H1 (cell line): ENCODE measurements at regions not wholly inside any gene's neighbourhood (a gene's known extent, or its start where the extent isn't known, plus 50 kb on each side); places are given as distances from the start of the nearest gene placed in this dataset.

Experiments
- CTCF ChIA-PET: fragments of 300-600 bp; sonication (Branson Sonifier 250); formaldehyde crosslinking; loops from one replicate; lab custom pipeline; 2021; ENCODE audit not compliant: partially characterized antibody; lab: Charles Lee
- POLR2A ChIA-PET: fragments of 300-600 bp; sonication (Branson Sonifier 250); formaldehyde crosslinking; loops from one replicate; lab custom pipeline; 2021; ENCODE audit warnings: inconsistent platforms; ENCODE audit not compliant: partially characterized antibody; lab: Charles Lee
- DNase-seq, 2 experiments: peaks; one replicate each; pipeline versions ENCODE4 v3.0.0 to v3.0.0-alpha.2; 2010 to 2022; ENCODE audit warnings: low spot score in 2 of 2, low read depth in 1 of 2, mixed read lengths in 1 of 2
- FAIRE-seq: peaks from 2 replicates; lab custom pipeline; 2011; peaks lifted over from hg19 to GRCh38; lab: Jason Lieb, UNC
- H2AFZ ChIP-seq: 2 replicates; pipeline ENCODE4 v1.8.1; 2012; ENCODE audit warnings: low read length, inconsistent platforms
- H2AK5ac ChIP-seq: 2 replicates; pipeline ENCODE4 v1.6.1; 2013; ENCODE audit warnings: low read depth, low read length
- H2BK120ac ChIP-seq: replicated peaks from 2 replicates; pipeline ENCODE3; 2013; ENCODE audit warnings: low read depth, low read length, inconsistent platforms
- H2BK12ac ChIP-seq: 2 replicates; pipeline ENCODE4 v1.6.1; 2013; ENCODE audit warnings: low read depth, low read length
- H2BK15ac ChIP-seq: 2 replicates; pipeline ENCODE4 v1.6.1; 2013; ENCODE audit warnings: low read length
- H2BK20ac ChIP-seq: 2 replicates; pipeline ENCODE4 v1.6.1; 2013; ENCODE audit warnings: low read length
- H2BK5ac ChIP-seq: 2 replicates; pipeline ENCODE4 v1.6.1; 2013; ENCODE audit warnings: low read depth, low read length
- H3K14ac ChIP-seq: 2 replicates; pipeline ENCODE4 v1.6.1; 2013; ENCODE audit warnings: inconsistent platforms; ENCODE audit not compliant: insufficient read length
- H3K18ac ChIP-seq: 2 replicates; pipeline ENCODE4 v1.6.1; 2013; ENCODE audit warnings: low read length; ENCODE audit errors: extremely low read depth
- H3K23ac ChIP-seq: 2 replicates; pipeline ENCODE4 v1.6.1; 2013; ENCODE audit warnings: inconsistent platforms; ENCODE audit not compliant: insufficient read length
- H3K23me2 ChIP-seq: 2 replicates; pipeline ENCODE4 v1.6.1; 2013; ENCODE audit warnings: low read depth, low read length
- H3K27ac ChIP-seq: 2 replicates; pipeline ENCODE4 v1.6.1; 2011; ENCODE audit warnings: low read depth, low read length, inconsistent platforms
- H3K27me3 ChIP-seq, 4 experiments: replicated peaks in 1 of 4; 1 replicate in 1 of 4; 2 replicates in 3 of 4; pipeline versions ENCODE4 v1.6.1 to v1.8.1; 2011 to 2013; ENCODE audit warnings: low read length in 3 of 4, mild to moderate bottlenecking in 3 of 4, inconsistent platforms in 2 of 4, mixed read lengths in 2 of 4, moderate library complexity in 1 of 4; ENCODE audit not compliant: control insufficient read depth in 3 of 4, insufficient read depth in 3 of 4; ENCODE audit errors: extremely low read depth in 1 of 4
- H3K36me3 ChIP-seq, 4 experiments: 2 replicates each; pipeline versions ENCODE4 v1.6.1 to v1.8.1; 2011 to 2013; ENCODE audit warnings: mild to moderate bottlenecking in 4 of 4, low read length in 3 of 4, moderate library complexity in 2 of 4, control low read depth in 1 of 4, inconsistent platforms in 1 of 4; ENCODE audit not compliant: insufficient read depth in 4 of 4, control insufficient read depth in 2 of 4
- H3K4ac ChIP-seq: replicated peaks from 2 replicates; pipeline ENCODE3; 2013; ENCODE audit warnings: low read length, low read depth, mixed read lengths, inconsistent platforms; ENCODE audit not compliant: insufficient read length
- H3K4me1 ChIP-seq, 4 experiments: replicated peaks in 1 of 4; 1 replicate in 1 of 4; 2 replicates in 3 of 4; pipeline versions ENCODE4 v1.6.1 to v1.8.1; 2011 to 2013; ENCODE audit warnings: low read length in 3 of 4, inconsistent platforms in 2 of 4, mixed read lengths in 1 of 4; ENCODE audit not compliant: insufficient read depth in 4 of 4, control insufficient read depth in 3 of 4
- H3K4me2 ChIP-seq, 2 experiments: 2 replicates each; pipeline versions ENCODE4 v1.6.1 to v1.8.1; 2011 to 2013; ENCODE audit warnings: low read depth in 2 of 2, low read length in 2 of 2, control low read depth in 1 of 2, inconsistent platforms in 1 of 2, mild to moderate bottlenecking in 1 of 2; ENCODE audit not compliant: insufficient read depth in 1 of 2
- H3K4me3 ChIP-seq, 4 experiments: fragments of 200-600, 300-600 bp in 1 of 4; sonication (generic), shearing (Covaris generic), sonication (Bioruptor Twin) in 1 of 4; 2 replicates each; pipeline versions ENCODE4 v1.5.1 to v1.8.1; 2011 to 2016; ENCODE audit warnings: low read length in 4 of 4, low read depth in 3 of 4, control low read depth in 2 of 4, inconsistent platforms in 2 of 4, mild to moderate bottlenecking in 2 of 4, mixed read lengths in 1 of 4, moderate library complexity in 1 of 4; ENCODE audit not compliant: insufficient read depth in 2 of 4; ENCODE audit errors: extremely low read depth in 1 of 4
- H3K56ac ChIP-seq: replicated peaks from 2 replicates; pipeline ENCODE3; 2013; ENCODE audit warnings: low read depth, mild to moderate bottlenecking, mixed read lengths, low read length, inconsistent platforms; ENCODE audit not compliant: insufficient read length
- H3K79me1 ChIP-seq: 2 replicates; pipeline ENCODE4 v1.6.1; 2013; ENCODE audit warnings: low read depth, low read length, control low read depth
- H3K79me2 ChIP-seq, 2 experiments: 2 replicates each; pipeline versions ENCODE4 v1.6.1 to v1.8.1; 2012 to 2013; ENCODE audit warnings: low read length in 2 of 2, mild to moderate bottlenecking in 2 of 2, inconsistent platforms in 1 of 2; ENCODE audit not compliant: insufficient read depth in 2 of 2, control insufficient read depth in 1 of 2
- H3K9ac ChIP-seq, 4 experiments: replicated peaks in 1 of 4; 1 replicate in 1 of 4; 2 replicates in 3 of 4; pipeline versions ENCODE4 v1.6.1 to v1.8.1; 2011 to 2013; ENCODE audit warnings: low read depth in 3 of 4, low read length in 3 of 4, control low read depth in 2 of 4, mild to moderate bottlenecking in 2 of 4, moderate library complexity in 2 of 4, inconsistent platforms in 1 of 4; ENCODE audit errors: extremely low read depth in 1 of 4
- H3K9me3 ChIP-seq, 2 experiments: 2 replicates each; pipeline versions ENCODE4 v1.6.1 to v1.8.1; 2012 to 2013; ENCODE audit warnings: mild to moderate bottlenecking in 2 of 2, moderate library complexity in 2 of 2, control low read depth in 1 of 2, inconsistent platforms in 1 of 2, low read depth in 1 of 2, low read length in 1 of 2, mixed read lengths in 1 of 2; ENCODE audit not compliant: insufficient read depth in 2 of 2
- H4K20me1 ChIP-seq, 2 experiments: replicated peaks in 1 of 2; 2 replicates each; pipeline versions ENCODE3 to v1.8.1; 2011 to 2013; ENCODE audit warnings: inconsistent platforms in 2 of 2, low read length in 2 of 2, mild to moderate bottlenecking in 1 of 2; ENCODE audit not compliant: insufficient read depth in 2 of 2, control insufficient read depth in 1 of 2
- H4K5ac ChIP-seq: 2 replicates; pipeline ENCODE4 v1.6.1; 2013; ENCODE audit warnings: low read length, low read depth, mixed read lengths, inconsistent platforms; ENCODE audit not compliant: insufficient read length
- H4K8ac ChIP-seq: 2 replicates; pipeline ENCODE4 v1.8.0; 2013; ENCODE audit warnings: mild to moderate bottlenecking, moderate library complexity, low read length, inconsistent platforms; ENCODE audit not compliant: insufficient read depth; ENCODE audit errors: extremely low read depth
- H4K91ac ChIP-seq: replicated peaks from 2 replicates; pipeline ENCODE3; 2013; ENCODE audit warnings: low read length, mixed read lengths, inconsistent platforms; ENCODE audit not compliant: insufficient read length
- EZH2 ChIP-seq: fragments of 200-600 bp; sonication (generic); IDR thresholded peaks from 2 replicates; pipeline ENCODE4 v1.7.1; 2012; ENCODE audit warnings: low read depth, mild to moderate bottlenecking, moderate library complexity, low read length, inconsistent platforms; ENCODE audit not compliant: severe bottlenecking
- GABPA ChIP-seq: IDR thresholded peaks from 2 replicates; pipeline ENCODE4 v1.6.1; 2011; ENCODE audit warnings: mild to moderate bottlenecking, low read length, moderate library complexity, borderline replicate concordance; ENCODE audit not compliant: insufficient read depth
- YY1 ChIP-seq: IDR thresholded peaks from 2 replicates; pipeline ENCODE4 v1.6.1; 2011; ENCODE audit warnings: low read depth, mild to moderate bottlenecking, low read length
- WGBS, 2 experiments: shearing (Covaris generic) in 1 of 2; methylation state at CpG; one replicate each; pipeline versions ENCODE4 v1.1.6 to v1.1.7; 2013 to 2015; ENCODE audit warnings: low lambda C conversion rate in 2 of 2, mixed read lengths in 2 of 2, inconsistent platforms in 1 of 2, low coverage in 1 of 2, missing lambda C conversion rate in 1 of 2; ENCODE audit not compliant: insufficient replicate concordance in 2 of 2, insufficient coverage in 1 of 2, insufficient read length in 1 of 2; ENCODE audit errors: extremely low coverage in 1 of 2, missing lambda C conversion rate in 1 of 2; 5-methylcytosine and 5-hydroxymethylcytosine counted together

DNA sequence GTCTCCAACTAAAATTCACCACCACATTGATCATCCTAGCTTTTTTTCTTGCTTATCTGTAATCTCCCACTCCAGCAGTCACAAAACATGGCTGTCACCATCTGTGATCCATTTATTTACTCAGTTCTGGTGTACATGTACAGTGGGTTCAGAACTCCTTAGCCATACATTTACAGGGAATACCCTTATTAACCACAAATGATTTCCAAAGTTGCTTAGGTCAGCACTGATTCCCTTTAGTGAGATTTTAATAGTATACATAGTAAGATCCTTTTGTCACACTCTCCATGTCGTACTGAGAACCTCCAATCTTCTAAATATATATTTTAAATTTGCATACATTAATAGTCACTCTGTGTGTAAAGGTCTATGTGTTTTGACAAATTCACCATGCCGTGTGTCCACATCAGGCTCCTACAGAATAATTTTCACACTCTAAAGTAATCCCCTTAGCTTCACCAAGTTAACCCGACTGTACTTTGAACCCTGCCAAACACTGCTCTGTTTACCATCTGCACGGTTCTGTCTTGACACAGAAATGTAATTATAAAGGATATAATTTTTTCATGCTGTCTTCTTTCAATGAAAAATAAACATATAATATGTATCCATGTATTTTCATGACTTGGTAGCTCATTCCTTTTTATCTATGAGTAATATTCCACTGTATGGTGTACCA is 473.6 kb upstream of the ZP4 start:
- H3K18ac ChIP-seq, result no peak overlapping the region
- H3K4me1 ChIP-seq, result no peaks in the 10 kb centered on the region
- 96% methylated on average over 4 of the region's 4 CpGs; no CpG with 5 or more reads in 1 of the 2 experiments for WGBS, 2 experiments
- TF ChIP-seq EZH2, result no peak
- no peak for TF ChIP-seq GABPA
- TF ChIP-seq YY1, result no peak
- no peak overlapping the region for H3K4ac ChIP-seq
- no peak overlapping the region for H2BK20ac ChIP-seq
- H3K23ac ChIP-seq, result no peak overlapping the region
- no peaks in the 10 kb centered on the region for H4K20me1 ChIP-seq
- POLR2A ChIA-PET, result no interaction called here
- no peak overlapping the region for H2AK5ac ChIP-seq
- H3K36me3 ChIP-seq, result no peaks in the 10 kb centered on the region
- no peak overlapping the region for H3K56ac ChIP-seq
- H3K23me2 ChIP-seq, result no peaks in the 10 kb centered on the region
- no peak overlapping the region for H4K8ac ChIP-seq
- H3K79me1 ChIP-seq, result no peaks in the 10 kb centered on the region
- H4K91ac ChIP-seq, result no peak overlapping the region
- no peaks in the 10 kb centered on the region for H3K27me3 ChIP-seq
- no peak overlapping the region for H3K14ac ChIP-seq
- H2AFZ ChIP-seq, result no peak overlapping the region
- H4K5ac ChIP-seq, result no peak overlapping the region
- no peak overlapping the region for H2BK12ac ChIP-seq
- H3K4me2 ChIP-seq, result no peak overlapping the region
- H3K9ac ChIP-seq, result no peak overlapping the region
- no peak overlapping the region for H2BK5ac ChIP-seq
- no peak overlapping the region for H3K4me3 ChIP-seq
- no peak overlapping the region for H3K27ac ChIP-seq
- CTCF ChIA-PET, result interaction anchor here (0.8 to 1.6 kb wide), 2 partner anchors 15 to 55 kb away, joined by 3 to 4 read pairs; no protein-coding TSS in a partner anchor
- no peak for DNase-seq
- H3K9me3 ChIP-seq, result no peaks in the 10 kb centered on the region
- H3K79me2 ChIP-seq, result no peaks in the 10 kb centered on the region
- no peak overlapping the region for H2BK15ac ChIP-seq
- H2BK120ac ChIP-seq, result no peak overlapping the region
- FAIRE-seq, result no peak
